ENCODE measurements at regions not wholly inside any gene's neighbourhood (a gene's known extent, or its start where the extent isn't known, plus 50 kb on each side); places are given as distances from the start of the nearest gene placed in this dataset.

DNA sequence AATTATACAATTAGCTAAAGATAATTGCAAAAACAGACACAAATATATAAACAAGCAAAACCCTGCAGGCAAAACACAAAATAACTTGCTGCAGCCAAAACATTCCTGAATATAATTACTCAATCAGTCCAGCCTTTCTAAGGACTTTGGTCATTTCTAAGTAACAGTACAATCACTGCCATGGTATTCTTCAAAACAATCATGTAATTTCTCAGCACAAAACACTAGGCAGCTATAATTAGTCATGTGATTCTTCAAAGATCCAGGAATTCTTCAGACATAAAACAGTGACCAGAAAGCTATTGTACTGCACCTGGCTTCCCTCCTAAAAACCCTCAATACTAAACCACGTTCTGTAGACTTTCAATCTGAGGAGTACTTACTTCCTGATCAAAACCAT, 881.1 kb downstream of the EPHA7 start:
- DNase-seq (ENCODE audit: low read depth), result no peak

DNA sequence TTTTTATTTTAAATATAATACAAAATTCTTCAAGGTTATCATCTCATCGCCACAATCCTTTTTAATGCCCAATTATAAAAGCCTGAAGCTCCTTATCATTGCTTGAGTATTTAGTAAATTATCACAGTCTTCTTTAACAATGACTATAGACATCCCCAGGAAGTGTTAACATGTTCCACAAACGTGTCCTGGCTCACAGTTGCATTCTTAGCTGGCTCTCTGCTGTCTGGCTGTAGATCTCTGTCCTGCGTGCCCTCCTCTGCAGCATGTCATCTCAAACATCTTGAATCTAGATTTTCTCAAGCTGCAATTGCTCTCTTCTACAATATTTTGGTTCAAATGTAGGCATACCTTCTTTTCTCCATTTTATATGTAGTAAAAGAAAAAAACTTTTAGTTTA, 885.2 kb downstream of the EPHA7 start:
- DNase-seq (ENCODE audit: low read depth), result no peak

DNA sequence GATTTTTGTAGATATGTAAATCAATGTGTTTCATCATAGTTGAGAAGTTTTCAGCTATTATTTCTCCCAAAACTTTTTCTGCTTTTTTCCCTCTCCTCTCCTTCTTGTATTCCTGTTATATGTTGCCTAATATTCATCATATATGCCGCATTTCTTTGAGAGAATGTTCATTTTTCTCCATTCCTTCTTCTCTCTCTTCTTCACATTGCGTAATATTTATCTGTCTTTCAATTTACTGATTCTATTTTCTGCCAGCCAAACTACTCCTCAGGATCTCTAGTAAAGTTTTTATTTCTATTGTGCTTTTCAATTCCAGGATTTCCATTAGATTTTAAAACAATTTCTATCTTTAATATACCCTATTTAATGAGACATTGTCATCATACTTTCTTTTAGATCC, 896.8 kb downstream of the EPHA7 start:
- DNase-seq (ENCODE audit: low read depth), result no peak

DNA sequence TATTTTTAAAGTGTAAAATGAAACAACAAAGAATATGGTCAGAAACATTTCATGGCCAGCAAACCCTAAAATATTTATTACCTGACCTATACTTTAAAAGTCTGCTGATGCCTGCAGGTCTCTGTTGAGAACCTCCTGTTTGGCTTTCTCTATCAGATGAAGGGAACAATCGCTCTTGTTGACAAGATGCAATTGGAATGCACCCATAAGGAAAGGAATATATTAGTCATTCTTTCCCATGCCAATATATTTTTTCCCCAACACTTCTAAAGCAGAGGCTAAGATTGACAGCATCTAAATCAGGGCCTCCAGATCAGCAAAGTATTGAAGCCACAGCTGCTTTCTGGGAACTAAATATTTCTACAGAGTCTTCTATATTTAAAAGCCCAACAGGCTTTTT, 897.8 kb downstream of the EPHA7 start:
- no peak for DNase-seq (ENCODE audit: low read depth)

DNA sequence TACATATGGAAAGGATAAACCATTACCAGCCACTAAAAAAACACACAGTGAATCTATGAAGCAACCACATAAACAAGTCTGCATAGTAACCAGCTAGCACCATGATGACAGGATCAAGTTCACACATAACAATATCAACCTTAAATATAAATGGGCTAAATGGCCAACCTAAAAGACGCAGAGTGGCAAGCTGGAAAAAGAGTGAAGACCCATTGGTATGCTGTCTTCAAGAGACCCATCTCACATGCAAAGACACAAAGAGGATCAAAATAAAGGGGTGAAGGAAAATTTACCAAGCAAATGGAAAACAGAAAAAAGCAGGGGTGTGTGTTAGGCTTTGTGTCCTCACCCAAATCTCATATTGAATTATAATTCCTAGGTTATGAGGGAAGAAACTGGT, 909.2 kb downstream of the EPHA7 start:
- DNase-seq (ENCODE audit: low read depth), result no peak

DNA sequence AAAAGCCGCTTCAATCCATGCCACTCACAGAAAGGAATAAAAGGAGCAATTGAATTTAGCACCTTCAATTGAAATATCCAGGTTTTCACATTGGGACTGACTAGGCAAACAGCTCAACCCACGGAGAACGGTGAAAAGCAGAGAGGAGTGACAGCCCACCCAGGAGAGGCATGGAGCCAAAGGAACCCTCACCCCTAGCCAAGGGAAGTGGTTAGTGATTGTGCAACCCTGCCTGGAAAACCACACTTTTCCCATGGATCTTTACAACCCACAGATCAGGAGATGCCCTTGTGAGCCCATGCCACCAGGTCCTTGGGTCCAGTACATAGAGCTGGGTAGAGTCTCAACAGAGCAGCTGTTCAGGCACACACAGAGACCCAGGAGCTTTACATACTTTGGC, 911.8 kb downstream of the EPHA7 start:
- DNase-seq (ENCODE audit: low read depth), result no peak

DNA sequence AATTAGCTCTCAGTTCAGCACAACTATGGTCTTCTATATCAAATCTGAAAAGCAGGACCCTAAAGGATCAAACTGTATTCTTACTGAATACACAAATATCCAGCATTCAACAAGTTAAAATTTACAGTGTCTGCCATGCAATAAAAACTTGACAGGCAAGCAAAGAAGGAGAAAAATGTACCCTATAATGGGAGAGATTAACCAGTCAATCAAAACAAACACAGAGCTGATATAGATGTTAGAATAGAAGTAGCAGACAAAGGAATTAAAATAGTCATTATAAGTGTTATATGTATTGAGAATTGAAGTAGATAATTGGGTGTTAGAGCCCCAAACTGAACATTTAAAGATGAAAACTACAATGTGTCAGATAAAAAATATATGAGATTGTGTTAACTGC, 914.9 kb downstream of the EPHA7 start:
- DNase-seq (ENCODE audit: low read depth), result no peak

DNA sequence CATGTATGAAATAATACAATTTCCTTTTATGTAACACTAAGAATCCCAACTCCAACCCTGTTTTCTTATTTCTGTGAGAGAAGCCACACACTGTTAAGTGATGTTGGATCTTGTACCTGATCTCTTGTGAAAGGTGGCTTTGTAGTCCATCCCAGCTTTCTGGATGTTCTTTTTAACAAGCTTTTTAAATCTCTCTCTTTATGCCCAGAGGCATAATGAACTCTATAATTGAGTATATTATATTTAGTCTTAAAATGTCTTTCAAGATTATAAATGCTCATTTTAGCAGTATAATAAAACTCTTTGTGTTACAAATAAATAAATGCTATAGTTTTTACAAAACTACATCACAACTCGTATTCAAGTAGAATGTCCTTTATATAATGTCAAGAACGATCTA, 922.1 kb downstream of the EPHA7 start:
- DNase-seq (ENCODE audit: low read depth), result no peak

DNA sequence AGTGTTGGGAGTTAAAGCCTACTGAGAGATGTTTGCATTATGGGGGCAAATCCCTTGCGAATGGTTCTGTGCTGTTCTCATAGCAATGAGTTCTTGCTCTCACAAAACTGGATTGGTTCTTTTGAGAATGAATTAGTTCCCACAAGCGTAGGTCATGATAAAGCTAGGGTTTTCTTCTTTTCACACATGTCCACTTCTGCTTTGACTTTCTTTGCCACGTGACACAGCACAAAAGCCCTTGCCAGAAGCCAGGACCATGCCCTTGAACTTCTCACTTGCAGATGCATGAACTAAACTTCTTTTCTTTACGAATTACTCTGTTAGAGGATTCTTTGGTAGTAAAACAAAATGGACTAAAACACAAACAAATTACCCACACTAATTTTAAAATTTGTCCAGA, 922.8 kb downstream of the EPHA7 start:
- no peak for DNase-seq (ENCODE audit: low read depth)

DNA sequence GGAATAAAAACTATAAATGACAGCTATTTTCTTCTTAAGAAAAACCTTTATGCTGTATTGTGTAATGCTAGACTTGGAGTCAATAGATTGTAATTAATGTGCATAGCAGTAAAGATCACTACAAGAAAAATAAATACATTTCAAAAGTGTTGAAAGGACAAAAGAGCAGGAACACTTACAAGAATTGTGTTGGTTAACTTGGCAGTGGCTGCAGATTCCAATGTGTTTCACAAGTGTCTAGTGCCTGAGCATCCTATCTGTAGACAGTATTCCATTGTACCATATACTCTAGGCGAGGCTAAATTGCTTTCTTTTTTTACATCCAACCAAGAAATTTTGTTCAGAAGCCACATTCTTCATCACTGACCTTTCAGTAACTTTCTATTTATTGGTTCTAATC, 924.1 kb downstream of the EPHA7 start:
- DNase-seq (ENCODE audit: low read depth), result no peak

DNA sequence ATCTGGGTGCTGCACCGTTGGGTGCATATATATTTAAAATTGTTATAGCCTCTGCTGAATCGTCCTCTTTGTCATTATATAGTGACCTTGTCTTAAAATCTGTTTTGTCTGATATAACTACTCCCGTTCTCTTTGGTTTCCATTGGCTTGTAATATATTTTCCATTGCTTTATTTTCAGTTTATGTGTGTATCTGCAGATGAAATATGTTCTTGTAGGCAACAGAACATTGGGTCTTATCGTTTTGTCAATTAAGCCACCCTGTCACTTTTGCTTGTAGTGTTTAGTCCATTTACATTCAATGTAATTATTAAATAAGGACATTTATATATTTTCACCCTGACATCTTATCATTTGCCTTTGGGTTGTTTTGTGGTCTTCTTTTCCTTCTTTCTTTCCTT, 933.9 kb downstream of the EPHA7 start:
- no peak for DNase-seq (ENCODE audit: low read depth)

DNA sequence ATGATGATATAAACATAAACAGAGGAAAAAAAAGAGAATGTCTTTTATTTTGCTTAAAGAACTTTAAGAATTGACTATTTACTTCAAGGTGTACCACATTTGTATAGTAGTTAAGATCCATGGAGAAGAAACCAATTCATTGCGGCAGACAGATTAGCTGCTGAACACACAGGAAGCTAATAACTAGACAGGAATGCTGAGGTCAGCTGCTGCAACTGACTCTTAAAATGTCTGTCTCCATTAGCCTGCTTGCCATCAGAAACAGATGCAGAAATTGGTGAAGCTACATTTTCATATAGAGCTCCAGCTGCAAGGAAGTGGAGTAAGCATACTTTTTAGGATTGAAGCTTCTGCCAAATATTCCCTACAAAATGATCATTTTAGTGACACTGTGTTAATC, 939.5 kb downstream of the EPHA7 start:
- DNase-seq (ENCODE audit: low read depth), result no peak

DNA sequence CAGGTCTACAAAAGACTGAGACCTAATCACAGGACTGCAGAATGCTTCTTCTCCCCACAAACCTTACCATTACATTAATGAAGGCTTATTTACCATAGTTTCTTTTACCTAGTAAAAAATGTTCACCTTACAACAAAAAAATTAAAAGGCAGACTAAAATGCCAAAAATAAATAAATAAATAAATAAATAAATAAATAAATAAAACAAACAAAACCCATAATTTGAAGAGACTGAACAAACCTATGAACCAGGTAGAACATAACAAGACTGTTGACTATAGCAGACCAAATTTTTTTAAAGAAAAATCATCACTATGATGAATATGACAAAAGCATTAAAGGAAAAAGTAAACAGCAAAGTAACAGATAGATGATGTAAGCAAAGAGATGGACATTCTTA, 946.3 kb downstream of the EPHA7 start:
- no peak for DNase-seq (ENCODE audit: low read depth)

DNA sequence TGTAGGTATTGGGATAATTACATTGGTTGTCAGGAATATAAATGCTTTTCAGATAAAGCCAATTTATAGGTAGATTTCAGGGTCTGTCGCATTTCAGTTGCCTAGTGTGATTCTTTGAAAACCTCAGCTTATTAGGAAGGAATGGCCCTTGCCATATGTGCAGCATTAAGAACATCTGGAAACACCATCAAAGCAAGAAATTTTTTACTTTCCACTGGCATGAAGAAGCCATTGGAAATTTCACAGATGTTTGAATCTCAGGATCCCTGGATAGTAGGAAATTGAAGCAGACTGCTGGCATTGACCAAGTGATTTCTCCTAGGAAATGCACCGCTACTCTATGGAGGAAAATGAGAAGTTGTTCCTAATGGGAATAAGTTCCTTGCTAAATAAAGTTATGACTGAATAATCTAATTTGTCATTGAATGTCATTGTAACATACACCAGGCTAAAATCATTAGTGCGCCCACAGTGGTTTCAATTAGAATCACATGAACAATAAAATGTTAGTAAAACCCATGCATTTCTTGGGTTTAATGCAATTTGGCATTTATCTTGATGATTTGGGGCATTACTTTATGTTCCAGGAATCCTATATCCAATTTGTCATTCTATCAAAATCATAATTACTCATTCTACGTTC, 950.1 kb downstream of the EPHA7 start:
- DNase-seq (ENCODE audit: low read depth), result no peak

DNA sequence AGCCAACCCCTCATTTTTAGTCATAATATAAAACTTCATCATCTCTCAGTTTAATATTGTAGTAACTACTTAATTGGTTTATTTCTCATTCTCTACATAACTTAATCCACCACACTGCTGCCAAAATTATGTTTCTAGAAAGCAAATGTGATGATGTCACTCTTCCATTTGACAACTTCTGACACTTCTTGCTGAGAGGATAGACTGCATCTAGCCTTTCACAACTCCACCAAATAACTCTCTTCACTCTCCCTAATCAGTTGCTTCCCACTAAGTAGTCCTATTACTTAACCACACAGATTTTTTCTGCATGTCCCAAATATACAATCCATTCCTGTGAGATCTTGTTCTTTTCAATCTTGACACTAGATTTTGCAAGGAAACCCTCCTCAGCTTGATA, 951.3 kb downstream of the EPHA7 start:
- no peak for DNase-seq (ENCODE audit: low read depth)

DNA sequence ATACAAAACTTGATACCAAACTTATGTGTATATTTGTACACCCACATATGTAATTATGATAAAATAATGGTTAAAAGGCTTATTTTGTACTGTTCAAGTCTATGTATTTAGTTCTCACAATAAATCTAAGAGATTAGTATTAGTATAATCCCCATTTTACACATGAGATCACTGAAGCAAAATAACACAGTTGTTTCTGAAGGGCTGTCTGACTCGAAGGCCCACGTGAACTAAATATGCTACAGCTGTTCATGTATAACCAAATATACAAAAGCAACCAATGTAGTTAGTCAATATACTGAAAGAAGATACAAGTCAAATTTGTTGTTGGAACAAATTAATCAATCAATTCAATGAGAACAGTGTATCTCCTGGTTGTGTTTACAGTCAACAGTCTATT, 959.2 kb downstream of the EPHA7 start:
- no peak for DNase-seq (ENCODE audit: low read depth)

DNA sequence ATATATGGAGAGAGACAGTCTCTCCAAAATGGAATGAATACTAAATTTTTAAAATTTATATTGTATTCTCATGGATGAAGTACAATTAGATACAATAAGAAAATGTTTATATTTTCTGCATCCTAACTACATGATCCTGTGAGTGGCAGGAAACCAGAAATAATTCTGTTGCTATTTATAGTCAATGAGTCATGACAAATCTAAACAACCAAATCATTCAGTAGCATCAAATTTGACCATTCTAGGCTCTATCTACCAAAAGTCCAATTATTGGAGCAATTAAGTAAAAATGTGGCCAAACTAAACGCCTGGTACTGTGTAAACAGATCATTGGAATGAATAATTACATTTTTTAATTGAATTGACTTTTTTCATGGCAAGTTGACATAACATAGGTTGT, 959.8 kb downstream of the EPHA7 start:
- no peak for DNase-seq (ENCODE audit: low read depth)

DNA sequence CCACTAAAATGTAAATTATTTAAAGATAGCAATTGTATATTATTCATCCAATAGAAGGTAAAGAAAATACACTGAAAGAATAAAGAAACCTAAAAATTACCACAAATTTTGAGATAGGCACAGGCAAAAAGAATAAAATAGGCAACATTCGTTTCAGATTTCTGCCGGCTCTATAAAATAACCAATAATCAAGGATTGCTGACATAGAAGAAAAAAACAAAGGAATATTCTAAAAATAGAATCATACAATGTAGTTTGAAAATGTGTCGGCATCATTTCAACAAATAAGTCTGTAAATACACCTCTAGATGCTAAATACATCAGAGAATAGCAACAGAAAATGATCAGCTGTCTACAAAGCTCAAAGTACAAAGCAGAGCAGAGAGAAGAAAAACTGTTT, 973.3 kb downstream of the EPHA7 start:
- no peak for DNase-seq (ENCODE audit: low read depth)

DNA sequence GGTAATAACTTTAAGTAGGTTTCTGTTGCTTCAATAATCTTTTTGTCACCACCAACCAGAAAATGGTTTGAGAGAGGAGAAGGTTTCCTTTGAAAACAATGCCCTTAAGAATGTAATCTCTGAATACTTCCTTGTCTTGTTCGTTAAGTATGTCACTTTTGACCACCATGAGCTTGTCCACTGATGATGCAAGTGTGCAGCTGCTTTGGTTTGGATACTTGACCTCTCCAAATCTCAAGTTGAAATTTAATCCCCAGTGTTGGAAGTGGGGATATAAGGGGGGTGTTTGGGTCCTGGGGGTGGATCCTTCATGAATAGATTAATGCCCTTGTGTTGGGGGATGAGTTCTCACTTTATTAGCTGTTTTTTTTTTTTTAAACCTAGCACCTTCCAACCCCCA, 985.4 kb downstream of the EPHA7 start:
- DNase-seq (ENCODE audit: low read depth), result no peak

DNA sequence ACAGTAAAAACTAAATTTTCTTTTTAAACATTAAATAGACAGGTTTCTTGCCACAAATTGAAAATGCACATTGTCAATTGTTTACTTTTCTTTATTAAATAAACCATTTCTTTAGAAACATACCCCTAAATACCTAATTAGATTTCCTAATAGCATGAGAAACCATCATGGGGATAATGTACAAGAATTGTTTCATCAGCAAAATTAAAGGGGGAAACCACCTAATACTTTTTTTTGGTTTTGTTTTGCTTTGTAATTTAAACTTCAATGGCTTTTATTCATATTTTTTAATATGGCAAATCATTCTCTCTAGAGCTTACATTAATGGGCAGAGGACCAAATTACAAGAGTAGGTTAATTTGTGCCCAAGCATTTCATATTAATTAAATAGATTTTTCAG, 987.9 kb downstream of the EPHA7 start:
- DNase-seq (ENCODE audit: low read depth), result no peak

DNA sequence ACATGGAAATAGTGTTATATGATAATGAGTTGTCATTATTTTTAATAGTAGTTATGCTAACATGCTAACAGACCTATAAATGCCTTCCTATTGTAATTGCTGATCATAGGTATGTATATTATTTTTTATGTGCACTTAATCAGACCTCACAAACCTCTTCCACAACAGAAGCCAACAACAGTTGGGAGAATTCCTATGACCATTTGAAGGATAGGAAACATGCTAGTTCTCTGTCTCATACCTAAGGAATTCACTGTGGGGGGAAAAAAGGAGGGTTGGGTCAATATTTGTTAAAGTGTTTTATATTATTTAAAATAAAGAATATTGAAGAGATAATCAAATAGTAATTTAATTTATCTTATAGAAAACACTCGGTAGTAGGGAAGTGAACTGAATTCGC, 990.9 kb downstream of the EPHA7 start:
- DNase-seq (ENCODE audit: low read depth), result no peak

DNA sequence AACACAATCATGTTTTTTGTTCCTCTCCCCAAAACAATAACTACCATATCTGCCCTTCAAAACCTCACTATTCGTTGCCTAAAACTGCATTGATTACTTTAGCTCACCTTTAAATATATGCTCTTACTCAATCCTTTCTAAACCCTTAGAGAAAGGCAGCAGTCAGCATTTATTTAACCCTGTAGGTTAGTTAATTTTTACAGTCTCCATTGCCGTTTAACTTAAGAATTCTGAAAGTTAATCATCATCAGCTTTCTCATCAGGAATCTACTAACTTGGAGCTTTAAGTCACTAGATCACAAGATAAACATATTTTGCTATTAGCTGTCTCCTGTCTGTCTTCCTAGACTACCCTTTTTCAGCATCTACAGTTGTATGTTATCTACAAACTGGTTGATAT, 991.9 kb downstream of the EPHA7 start:
- no peak for DNase-seq (ENCODE audit: low read depth)

DNA sequence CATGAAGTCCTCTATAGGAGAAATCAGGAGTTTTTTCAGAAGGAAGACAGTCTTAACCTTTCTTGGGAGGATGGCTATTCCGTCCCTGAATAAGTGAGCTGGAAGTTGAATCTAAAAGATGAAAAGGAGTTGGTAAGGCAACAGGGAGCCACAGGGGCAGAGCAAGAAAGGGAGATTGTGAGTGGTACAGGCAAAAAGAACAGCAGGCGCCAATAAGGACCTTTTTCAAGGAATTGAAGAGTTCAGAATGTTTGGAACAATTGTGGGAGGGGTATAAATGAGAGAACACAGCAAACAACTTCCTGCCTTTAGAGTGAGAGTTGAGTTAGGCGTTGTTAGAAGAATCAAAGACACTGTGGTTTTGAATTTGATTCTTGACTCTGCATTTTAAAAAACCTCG, 1003.7 kb downstream of the EPHA7 start:
- DNase-seq (ENCODE audit: low read depth), result no peak

DNA sequence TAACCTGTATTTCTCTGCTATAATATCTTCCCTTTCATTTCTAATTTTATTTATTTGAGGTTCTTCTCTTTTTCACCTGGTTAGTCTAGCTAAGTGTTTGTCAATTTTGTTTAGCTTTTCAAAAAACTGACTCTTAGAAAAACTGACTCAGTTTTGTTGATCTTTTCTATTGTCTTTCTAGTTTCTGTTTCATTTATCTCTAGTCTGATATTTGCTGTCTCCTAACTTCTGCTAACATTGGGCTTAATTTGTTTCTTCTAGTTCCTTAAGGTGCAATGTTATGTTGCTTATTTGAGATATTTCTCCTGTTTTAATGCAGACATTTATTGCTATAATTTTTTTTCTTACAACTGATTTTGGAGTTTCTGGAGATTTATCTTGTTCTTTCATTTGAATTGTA, 1011.0 kb downstream of the EPHA7 start:
- no peak for DNase-seq (ENCODE audit: low read depth)

DNA sequence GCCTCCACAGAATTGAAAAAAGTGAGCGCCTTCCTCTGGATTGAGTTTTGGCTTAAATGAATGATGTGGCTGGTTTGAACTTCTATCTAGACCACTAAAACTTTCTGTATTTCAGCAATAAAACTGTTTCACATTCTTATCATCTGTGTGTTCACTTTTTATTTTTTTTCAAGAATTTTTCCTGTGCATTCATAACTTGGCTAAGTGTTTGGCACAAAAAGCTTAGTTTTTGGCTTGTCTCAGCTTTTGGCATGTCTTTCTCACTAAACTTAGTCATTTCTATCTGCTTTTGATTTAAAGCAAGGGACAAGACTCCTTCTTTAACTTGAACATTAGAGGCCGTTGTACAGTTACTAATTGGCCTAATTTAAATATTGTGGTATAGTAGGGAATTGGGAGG, 1015.1 kb downstream of the EPHA7 start:
- peak; percentile 48 for DNase-seq (ENCODE audit: low read depth)
